Panc1 (cell line): ENCODE measurements at regions not wholly inside any gene's neighbourhood (a gene's known extent, or its start where the extent isn't known, plus 50 kb on each side); places are given as distances from the start of the nearest gene placed in this dataset.

Experiments
- CTCF ChIP-seq: fragments of 450-650 bp; IDR thresholded peaks from 2 replicates; pipeline ENCODE4 v1.5.1; 2017; ENCODE audit warnings: mild to moderate bottlenecking
- TF ChIP-seq, protein P1 (sequence below), 2 experiments: IDR thresholded peaks; 2 replicates each; pipeline ENCODE4 v1.6.1; 2011 to 2012; ENCODE audit warnings: low read depth in 2 of 2, control low read depth in 1 of 2, low read length in 1 of 2, mild to moderate bottlenecking in 1 of 2, moderate library complexity in 1 of 2; ENCODE audit not compliant: insufficient read depth in 1 of 2

- TF ChIP-seq CTCF = 0 out of 2 replicates have a peak, but pooled peaks have one; percentile 8
- TF ChIP-seq, protein P1, sequence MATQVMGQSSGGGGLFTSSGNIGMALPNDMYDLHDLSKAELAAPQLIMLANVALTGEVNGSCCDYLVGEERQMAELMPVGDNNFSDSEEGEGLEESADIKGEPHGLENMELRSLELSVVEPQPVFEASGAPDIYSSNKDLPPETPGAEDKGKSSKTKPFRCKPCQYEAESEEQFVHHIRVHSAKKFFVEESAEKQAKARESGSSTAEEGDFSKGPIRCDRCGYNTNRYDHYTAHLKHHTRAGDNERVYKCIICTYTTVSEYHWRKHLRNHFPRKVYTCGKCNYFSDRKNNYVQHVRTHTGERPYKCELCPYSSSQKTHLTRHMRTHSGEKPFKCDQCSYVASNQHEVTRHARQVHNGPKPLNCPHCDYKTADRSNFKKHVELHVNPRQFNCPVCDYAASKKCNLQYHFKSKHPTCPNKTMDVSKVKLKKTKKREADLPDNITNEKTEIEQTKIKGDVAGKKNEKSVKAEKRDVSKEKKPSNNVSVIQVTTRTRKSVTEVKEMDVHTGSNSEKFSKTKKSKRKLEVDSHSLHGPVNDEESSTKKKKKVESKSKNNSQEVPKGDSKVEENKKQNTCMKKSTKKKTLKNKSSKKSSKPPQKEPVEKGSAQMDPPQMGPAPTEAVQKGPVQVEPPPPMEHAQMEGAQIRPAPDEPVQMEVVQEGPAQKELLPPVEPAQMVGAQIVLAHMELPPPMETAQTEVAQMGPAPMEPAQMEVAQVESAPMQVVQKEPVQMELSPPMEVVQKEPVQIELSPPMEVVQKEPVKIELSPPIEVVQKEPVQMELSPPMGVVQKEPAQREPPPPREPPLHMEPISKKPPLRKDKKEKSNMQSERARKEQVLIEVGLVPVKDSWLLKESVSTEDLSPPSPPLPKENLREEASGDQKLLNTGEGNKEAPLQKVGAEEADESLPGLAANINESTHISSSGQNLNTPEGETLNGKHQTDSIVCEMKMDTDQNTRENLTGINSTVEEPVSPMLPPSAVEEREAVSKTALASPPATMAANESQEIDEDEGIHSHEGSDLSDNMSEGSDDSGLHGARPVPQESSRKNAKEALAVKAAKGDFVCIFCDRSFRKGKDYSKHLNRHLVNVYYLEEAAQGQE (IDR thresholded peaks at IDR 0.05; ENCODE audit: insufficient read depth in 1 of 2, low read depth in 2 of 2, low read length in 1 of 2) = no peak
Observed at GRCh38 chr1:193766329-193766728, 579.9 kb upstream of the B3GALT2 start.
